ENCODE measurements at regions not wholly inside any gene's neighbourhood (a gene's known extent, or its start where the extent isn't known, plus 50 kb on each side); places are given as distances from the start of the nearest gene placed in this dataset.

- no peak for TF ChIP-seq HDAC2 (IDR thresholded peaks at IDR 0.05; ENCODE audit: borderline replicate concordance in 1 of 2, low read depth in 2 of 2, low read length in 2 of 2)
- no peak for TF ChIP-seq SAP30 (IDR thresholded peaks at IDR 0.05; ENCODE audit: insufficient read depth, insufficient replicate concordance, low read length)
- TF ChIP-seq RXRA (IDR thresholded peaks at IDR 0.05; ENCODE audit: insufficient read depth, low read depth, low read length): no peak
- TF ChIP-seq CTCF (IDR thresholded peaks at IDR 0.05; ENCODE audit: control extremely low read depth in 1 of 3, insufficient read depth in 1 of 3, low read depth in 1 of 3, low read length in 3 of 3): no peak
Observed at GRCh38 chr1:55304229-55304740, 89.1 kb upstream of the USP24 start (continued).
